ENCODE measurements at regions not wholly inside any gene's neighbourhood (a gene's known extent, or its start where the extent isn't known, plus 50 kb on each side); places are given as distances from the start of the nearest gene placed in this dataset.

GRCh38 chr12:39127401-39127800 is 222.0 kb upstream of the CPNE8 start:
- DNase-seq (ENCODE audit: low read depth in 1 of 2, low spot score in 1 of 2) = no peak

- no peak for DNase-seq (ENCODE audit: low read depth in 1 of 2, low spot score in 1 of 2)
Measured at GRCh38 chr12:39125566-39125965, 220.2 kb upstream of the CPNE8 start.

GRCh38 chr12:39124768-39125167 is 219.4 kb upstream of the CPNE8 start:
- no peak for DNase-seq (ENCODE audit: low read depth in 1 of 2, low spot score in 1 of 2)

GRCh38 chr12:39123580-39124253 is 218.3 kb upstream of the CPNE8 start:
- no peak for DNase-seq (ENCODE audit: low read depth in 1 of 2, low spot score in 1 of 2)

- DNase-seq (ENCODE audit: low read depth in 1 of 2, low spot score in 1 of 2) = no peak
Measured at GRCh38 chr12:39122562-39123204, 217.3 kb upstream of the CPNE8 start.

- no peak for DNase-seq (ENCODE audit: low read depth in 1 of 2, low spot score in 1 of 2)
Measured at GRCh38 chr12:39116861-39117260, 211.5 kb upstream of the CPNE8 start.

GRCh38 chr12:39112064-39112463 is 206.7 kb upstream of the CPNE8 start:
- DNase-seq (ENCODE audit: low read depth in 1 of 2, low spot score in 1 of 2) = no peak

- no peak for DNase-seq (ENCODE audit: low read depth in 1 of 2, low spot score in 1 of 2)
Measured at GRCh38 chr12:39105111-39105510, 199.7 kb upstream of the CPNE8 start.

- DNase-seq (ENCODE audit: low read depth in 1 of 2, low spot score in 1 of 2) = no peak
Measured at GRCh38 chr12:39103552-39104165, 198.3 kb upstream of the CPNE8 start.

- DNase-seq (ENCODE audit: low read depth in 1 of 2, low spot score in 1 of 2) = no peak
Measured at GRCh38 chr12:39102474-39103209, 197.3 kb upstream of the CPNE8 start.

- DNase-seq (ENCODE audit: low read depth in 1 of 2, low spot score in 1 of 2) = no peak
Measured at GRCh38 chr12:39095636-39096330, 190.4 kb upstream of the CPNE8 start.

GRCh38 chr12:39081910-39082309 is 176.5 kb upstream of the CPNE8 start:
- no peak for DNase-seq (ENCODE audit: low read depth in 1 of 2, low spot score in 1 of 2)

GRCh38 chr12:39077226-39077625 is 171.8 kb upstream of the CPNE8 start:
- DNase-seq (ENCODE audit: low read depth in 1 of 2, low spot score in 1 of 2) = no peak

- DNase-seq (ENCODE audit: low read depth in 1 of 2, low spot score in 1 of 2) = no peak
Measured at GRCh38 chr12:39074063-39074462, 168.7 kb upstream of the CPNE8 start.

- DNase-seq (ENCODE audit: low read depth in 1 of 2, low spot score in 1 of 2) = no peak
Measured at GRCh38 chr12:39072658-39073057, 167.3 kb upstream of the CPNE8 start.

- DNase-seq (ENCODE audit: low read depth in 1 of 2, low spot score in 1 of 2) = no peak
Measured at GRCh38 chr12:39071611-39072010, 166.2 kb upstream of the CPNE8 start.

GRCh38 chr12:39070775-39071174 is 165.4 kb upstream of the CPNE8 start:
- DNase-seq (ENCODE audit: low read depth in 1 of 2, low spot score in 1 of 2) = no peak

GRCh38 chr12:39065455-39065854 is 160.1 kb upstream of the CPNE8 start:
- DNase-seq (ENCODE audit: low read depth in 1 of 2, low spot score in 1 of 2) = no peak

GRCh38 chr12:39064708-39065107 is 159.3 kb upstream of the CPNE8 start:
- DNase-seq (ENCODE audit: low read depth in 1 of 2, low spot score in 1 of 2) = no peak

- no peak for DNase-seq (ENCODE audit: low read depth in 1 of 2, low spot score in 1 of 2)
Measured at GRCh38 chr12:39062266-39062996, 157.0 kb upstream of the CPNE8 start.

GRCh38 chr12:39061576-39061975 is 156.2 kb upstream of the CPNE8 start:
- no peak for DNase-seq (ENCODE audit: low read depth in 1 of 2, low spot score in 1 of 2)

Measured in stimulated activated CD4-positive, alpha-beta T cell treated with anti-CD3 and anti-CD28 coated beads, Interleukin-15, amount 100 ng/mL, for 1 hour (primary cell).